H1 (cell line): ENCODE measurements at regions not wholly inside any gene's neighbourhood (a gene's known extent, or its start where the extent isn't known, plus 50 kb on each side); places are given as distances from the start of the nearest gene placed in this dataset.

Experiments used
- CTCF ChIA-PET: fragments of 300-600 bp; sonication (Branson Sonifier 250); formaldehyde crosslinking; loops from one replicate; lab custom pipeline; 2021; ENCODE audit not compliant: partially characterized antibody; lab: Charles Lee
- POLR2A ChIA-PET: fragments of 300-600 bp; sonication (Branson Sonifier 250); formaldehyde crosslinking; loops from one replicate; lab custom pipeline; 2021; ENCODE audit warnings: inconsistent platforms; ENCODE audit not compliant: partially characterized antibody; lab: Charles Lee
- DNase-seq, 2 experiments: peaks; one replicate each; pipeline versions ENCODE4 v3.0.0 to v3.0.0-alpha.2; 2010 to 2022; ENCODE audit warnings: low spot score in 2 of 2, low read depth in 1 of 2, mixed read lengths in 1 of 2
- FAIRE-seq: peaks from 2 replicates; lab custom pipeline; 2011; peaks lifted over from hg19 to GRCh38; lab: Jason Lieb, UNC
- H2AFZ ChIP-seq: 2 replicates; pipeline ENCODE4 v1.8.1; 2012; ENCODE audit warnings: low read length, inconsistent platforms
- H2AK5ac ChIP-seq: 2 replicates; pipeline ENCODE4 v1.6.1; 2013; ENCODE audit warnings: low read depth, low read length
- H2BK120ac ChIP-seq: replicated peaks from 2 replicates; pipeline ENCODE3; 2013; ENCODE audit warnings: low read depth, low read length, inconsistent platforms
- H2BK12ac ChIP-seq: 2 replicates; pipeline ENCODE4 v1.6.1; 2013; ENCODE audit warnings: low read depth, low read length
- H2BK15ac ChIP-seq: 2 replicates; pipeline ENCODE4 v1.6.1; 2013; ENCODE audit warnings: low read length
- H2BK20ac ChIP-seq: 2 replicates; pipeline ENCODE4 v1.6.1; 2013; ENCODE audit warnings: low read length
- H2BK5ac ChIP-seq: 2 replicates; pipeline ENCODE4 v1.6.1; 2013; ENCODE audit warnings: low read depth, low read length
- H3K14ac ChIP-seq: 2 replicates; pipeline ENCODE4 v1.6.1; 2013; ENCODE audit warnings: inconsistent platforms; ENCODE audit not compliant: insufficient read length
- H3K18ac ChIP-seq: 2 replicates; pipeline ENCODE4 v1.6.1; 2013; ENCODE audit warnings: low read length; ENCODE audit errors: extremely low read depth
- H3K23ac ChIP-seq: 2 replicates; pipeline ENCODE4 v1.6.1; 2013; ENCODE audit warnings: inconsistent platforms; ENCODE audit not compliant: insufficient read length
- H3K23me2 ChIP-seq: 2 replicates; pipeline ENCODE4 v1.6.1; 2013; ENCODE audit warnings: low read depth, low read length
- H3K27ac ChIP-seq: 2 replicates; pipeline ENCODE4 v1.6.1; 2011; ENCODE audit warnings: low read depth, low read length, inconsistent platforms
- H3K27me3 ChIP-seq, 4 experiments: replicated peaks in 1 of 4; 1 replicate in 1 of 4; 2 replicates in 3 of 4; pipeline versions ENCODE4 v1.6.1 to v1.8.1; 2011 to 2013; ENCODE audit warnings: low read length in 3 of 4, mild to moderate bottlenecking in 3 of 4, inconsistent platforms in 2 of 4, mixed read lengths in 2 of 4, moderate library complexity in 1 of 4; ENCODE audit not compliant: control insufficient read depth in 3 of 4, insufficient read depth in 3 of 4; ENCODE audit errors: extremely low read depth in 1 of 4
- H3K36me3 ChIP-seq, 4 experiments: 2 replicates each; pipeline versions ENCODE4 v1.6.1 to v1.8.1; 2011 to 2013; ENCODE audit warnings: mild to moderate bottlenecking in 4 of 4, low read length in 3 of 4, moderate library complexity in 2 of 4, control low read depth in 1 of 4, inconsistent platforms in 1 of 4; ENCODE audit not compliant: insufficient read depth in 4 of 4, control insufficient read depth in 2 of 4
- H3K4ac ChIP-seq: replicated peaks from 2 replicates; pipeline ENCODE3; 2013; ENCODE audit warnings: low read length, low read depth, mixed read lengths, inconsistent platforms; ENCODE audit not compliant: insufficient read length
- H3K4me1 ChIP-seq, 4 experiments: replicated peaks in 1 of 4; 1 replicate in 1 of 4; 2 replicates in 3 of 4; pipeline versions ENCODE4 v1.6.1 to v1.8.1; 2011 to 2013; ENCODE audit warnings: low read length in 3 of 4, inconsistent platforms in 2 of 4, mixed read lengths in 1 of 4; ENCODE audit not compliant: insufficient read depth in 4 of 4, control insufficient read depth in 3 of 4
- H3K4me2 ChIP-seq, 2 experiments: 2 replicates each; pipeline versions ENCODE4 v1.6.1 to v1.8.1; 2011 to 2013; ENCODE audit warnings: low read depth in 2 of 2, low read length in 2 of 2, control low read depth in 1 of 2, inconsistent platforms in 1 of 2, mild to moderate bottlenecking in 1 of 2; ENCODE audit not compliant: insufficient read depth in 1 of 2
- H3K4me3 ChIP-seq, 4 experiments: fragments of 200-600, 300-600 bp in 1 of 4; sonication (generic), shearing (Covaris generic), sonication (Bioruptor Twin) in 1 of 4; 2 replicates each; pipeline versions ENCODE4 v1.5.1 to v1.8.1; 2011 to 2016; ENCODE audit warnings: low read length in 4 of 4, low read depth in 3 of 4, control low read depth in 2 of 4, inconsistent platforms in 2 of 4, mild to moderate bottlenecking in 2 of 4, mixed read lengths in 1 of 4, moderate library complexity in 1 of 4; ENCODE audit not compliant: insufficient read depth in 2 of 4; ENCODE audit errors: extremely low read depth in 1 of 4
- H3K56ac ChIP-seq: replicated peaks from 2 replicates; pipeline ENCODE3; 2013; ENCODE audit warnings: low read depth, mild to moderate bottlenecking, mixed read lengths, low read length, inconsistent platforms; ENCODE audit not compliant: insufficient read length
- H3K79me1 ChIP-seq: 2 replicates; pipeline ENCODE4 v1.6.1; 2013; ENCODE audit warnings: low read depth, low read length, control low read depth
- H3K79me2 ChIP-seq, 2 experiments: 2 replicates each; pipeline versions ENCODE4 v1.6.1 to v1.8.1; 2012 to 2013; ENCODE audit warnings: low read length in 2 of 2, mild to moderate bottlenecking in 2 of 2, inconsistent platforms in 1 of 2; ENCODE audit not compliant: insufficient read depth in 2 of 2, control insufficient read depth in 1 of 2
- H3K9ac ChIP-seq, 4 experiments: replicated peaks in 1 of 4; 1 replicate in 1 of 4; 2 replicates in 3 of 4; pipeline versions ENCODE4 v1.6.1 to v1.8.1; 2011 to 2013; ENCODE audit warnings: low read depth in 3 of 4, low read length in 3 of 4, control low read depth in 2 of 4, mild to moderate bottlenecking in 2 of 4, moderate library complexity in 2 of 4, inconsistent platforms in 1 of 4; ENCODE audit errors: extremely low read depth in 1 of 4
- H3K9me3 ChIP-seq, 2 experiments: 2 replicates each; pipeline versions ENCODE4 v1.6.1 to v1.8.1; 2012 to 2013; ENCODE audit warnings: mild to moderate bottlenecking in 2 of 2, moderate library complexity in 2 of 2, control low read depth in 1 of 2, inconsistent platforms in 1 of 2, low read depth in 1 of 2, low read length in 1 of 2, mixed read lengths in 1 of 2; ENCODE audit not compliant: insufficient read depth in 2 of 2
- H4K20me1 ChIP-seq, 2 experiments: replicated peaks in 1 of 2; 2 replicates each; pipeline versions ENCODE3 to v1.8.1; 2011 to 2013; ENCODE audit warnings: inconsistent platforms in 2 of 2, low read length in 2 of 2, mild to moderate bottlenecking in 1 of 2; ENCODE audit not compliant: insufficient read depth in 2 of 2, control insufficient read depth in 1 of 2
- H4K5ac ChIP-seq: 2 replicates; pipeline ENCODE4 v1.6.1; 2013; ENCODE audit warnings: low read length, low read depth, mixed read lengths, inconsistent platforms; ENCODE audit not compliant: insufficient read length
- H4K8ac ChIP-seq: 2 replicates; pipeline ENCODE4 v1.8.0; 2013; ENCODE audit warnings: mild to moderate bottlenecking, moderate library complexity, low read length, inconsistent platforms; ENCODE audit not compliant: insufficient read depth; ENCODE audit errors: extremely low read depth
- H4K91ac ChIP-seq: replicated peaks from 2 replicates; pipeline ENCODE3; 2013; ENCODE audit warnings: low read length, mixed read lengths, inconsistent platforms; ENCODE audit not compliant: insufficient read length
- KDM4A ChIP-seq: IDR thresholded peaks from one replicate; pipeline ENCODE4 v1.7.1; 2012; ENCODE audit warnings: low read depth, mild to moderate bottlenecking, moderate library complexity, low read length, inconsistent platforms; ENCODE audit not compliant: severe bottlenecking
- NRF1 ChIP-seq: IDR thresholded peaks from 2 replicates; pipeline ENCODE4 v1.6.1; 2011; ENCODE audit warnings: mild to moderate bottlenecking, low read depth, low read length, improper control_type of control experiment
- POLR2A ChIP-seq, 2 experiments: IDR thresholded peaks; 1 replicate in 1 of 2; 2 replicates in 1 of 2; pipeline ENCODE4 v1.6.1; 2011; ENCODE audit warnings: low read depth in 2 of 2, low read length in 2 of 2, mild to moderate bottlenecking in 2 of 2; ENCODE audit errors: control extremely low read depth in 1 of 2
- RFX5 ChIP-seq: IDR thresholded peaks from 2 replicates; pipeline ENCODE4 v1.6.1; 2011; ENCODE audit warnings: low read depth, low read length, improper control_type of control experiment, borderline replicate concordance
- WGBS, 2 experiments: shearing (Covaris generic) in 1 of 2; methylation state at CpG; one replicate each; pipeline versions ENCODE4 v1.1.6 to v1.1.7; 2013 to 2015; ENCODE audit warnings: low lambda C conversion rate in 2 of 2, mixed read lengths in 2 of 2, inconsistent platforms in 1 of 2, low coverage in 1 of 2, missing lambda C conversion rate in 1 of 2; ENCODE audit not compliant: insufficient replicate concordance in 2 of 2, insufficient coverage in 1 of 2, insufficient read length in 1 of 2; ENCODE audit errors: extremely low coverage in 1 of 2, missing lambda C conversion rate in 1 of 2; 5-methylcytosine and 5-hydroxymethylcytosine counted together

DNA sequence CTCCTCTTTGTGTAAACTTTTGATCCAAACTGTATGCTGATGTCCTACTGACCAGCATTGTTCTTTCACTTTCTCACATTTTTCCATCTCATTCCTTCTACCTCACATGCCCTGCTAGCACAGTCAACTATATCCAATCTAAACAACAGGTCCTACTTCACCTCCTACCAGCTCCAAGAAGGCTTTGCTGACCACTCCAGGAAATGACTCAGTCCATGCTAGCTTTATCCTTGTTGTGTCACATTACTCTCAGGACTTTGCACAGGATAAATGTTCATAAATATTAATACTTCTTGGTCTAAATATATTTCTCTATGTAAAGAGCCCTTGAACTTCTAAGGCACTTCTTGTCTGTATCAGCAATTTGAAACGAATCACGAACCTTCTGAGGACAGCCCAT, 64.9 kb upstream of the PCED1B start:
- H3K4me2 ChIP-seq: no peak overlapping the region
- TF ChIP-seq KDM4A (no peak), POLR2A (IDR thresholded peaks at IDR 0.05; ENCODE audit: control extremely low read depth in 1 of 2, low read depth in 2 of 2, low read length in 2 of 2) (no peak), NRF1 (no peak), RFX5 (no peak)

More for the DNA sequence above, 64.9 kb upstream of the PCED1B start:
- Histone ChIP-seq H3K79me2 (no peaks in the 10 kb centered on the region), H4K91ac (no peak overlapping the region), H2BK5ac (no peak overlapping the region), H3K4me3 (no peak overlapping the region), H4K20me1 (no peaks in the 10 kb centered on the region), H4K8ac (no peak overlapping the region), H3K14ac (no peak overlapping the region), H2AK5ac (no peak overlapping the region), H3K36me3 (no peaks in the 10 kb centered on the region), H2BK12ac (no peak overlapping the region), H3K56ac (no peak overlapping the region), H2AFZ (no peak overlapping the region), H3K9ac (no peak overlapping the region), H3K4me1 (no peaks in the 10 kb centered on the region; a peak in 1 of 7 replicates), H3K27ac (no peak overlapping the region), H2BK15ac (no peak overlapping the region), H3K27me3 (no peaks in the 10 kb centered on the region), H4K5ac (no peak overlapping the region), H3K23me2 (no peaks in the 10 kb centered on the region; the same call in 1 of the 2 replicates), H3K9me3 (no peaks in the 10 kb centered on the region), H2BK20ac (no peak overlapping the region), H3K18ac (no peak overlapping the region), H2BK120ac (no peak overlapping the region), H3K79me1 (no peaks in the 10 kb centered on the region), H3K23ac (no peak overlapping the region), H3K4ac (no peak overlapping the region)
- WGBS, 2 experiments: 100% methylated on average over 2 of the region's 2 CpGs; no CpG with 5 or more reads in 1 of the 2 experiments
- FAIRE-seq: no peak
- ChIA-PET CTCF (interaction anchor here (1.0 to 1.9 kb wide), 4 partner anchors 12 to 31 kb away, joined by 3 to 8 read pairs (median 4); no protein-coding TSS in a partner anchor), POLR2A (interaction anchor here (1.3 kb wide), 1 partner anchor 655 kb away, joined by 4 read pairs; no protein-coding TSS in a partner anchor)
- no peak for DNase-seq
